IPS-11a (cell line): ENCODE measurements at regions not wholly inside any gene's neighbourhood (a gene's known extent, or its start where the extent isn't known, plus 50 kb on each side); places are given as distances from the start of the nearest gene placed in this dataset.
"Not testable (repeated sequence)": the region's sequence is repeated elsewhere in the genome, so short reads cannot be mapped to it uniquely, and the experiment has no call there.

Experiments
- H3K4me3 ChIP-seq: one replicate; pipeline ENCODE4 v1.5.1; 2013; ENCODE audit warnings: low read depth, low read length, control low read depth

GRCh38 chr15:22665059-22665702, 121.3 kb upstream of the NIPA1 start:
- not testable (repeated sequence) for H3K4me3 ChIP-seq

- not testable (repeated sequence) for H3K4me3 ChIP-seq
These were observed 120.7 kb upstream of the NIPA1 start for GRCh38 chr15:22665711-22666110.

- H3K4me3 ChIP-seq, result not testable (repeated sequence)
These were observed 101.7 kb upstream of the NIPA1 start for GRCh38 chr15:22684786-22685185.

- not testable (repeated sequence) for H3K4me3 ChIP-seq
These were observed 86.6 kb upstream of the NIPA1 start for GRCh38 chr15:22699881-22700280.

DNA sequence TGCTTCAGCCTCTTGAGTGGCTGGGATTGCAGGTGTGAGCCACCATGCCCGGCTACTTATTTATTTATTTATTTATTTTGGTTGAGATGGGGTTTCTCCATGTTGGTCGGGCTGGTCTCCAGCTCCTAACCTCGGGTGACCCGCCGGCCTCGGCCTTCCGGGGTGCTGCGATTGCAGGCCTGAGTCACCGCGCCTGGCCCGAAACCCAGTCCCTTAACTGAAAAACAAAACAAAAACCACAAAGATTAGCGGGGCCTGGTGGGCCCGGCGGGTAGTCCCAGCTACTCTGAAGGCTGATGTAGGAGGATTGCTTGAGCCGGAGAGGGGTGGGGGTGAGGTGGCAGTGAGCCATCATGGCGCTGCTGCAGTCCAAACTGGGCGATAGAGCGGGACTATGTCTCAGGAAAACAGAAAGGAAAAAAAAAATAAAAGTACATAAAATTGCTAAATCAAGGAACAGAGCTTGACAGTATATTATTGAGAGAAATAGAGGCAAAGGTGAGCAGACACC, 75.6 kb upstream of the NIPA1 start:
- H3K4me3 ChIP-seq, result not testable (repeated sequence)

GRCh38 chr15:22713933-22714332, 72.5 kb upstream of the NIPA1 start:
- H3K4me3 ChIP-seq, result not testable (repeated sequence)

DNA sequence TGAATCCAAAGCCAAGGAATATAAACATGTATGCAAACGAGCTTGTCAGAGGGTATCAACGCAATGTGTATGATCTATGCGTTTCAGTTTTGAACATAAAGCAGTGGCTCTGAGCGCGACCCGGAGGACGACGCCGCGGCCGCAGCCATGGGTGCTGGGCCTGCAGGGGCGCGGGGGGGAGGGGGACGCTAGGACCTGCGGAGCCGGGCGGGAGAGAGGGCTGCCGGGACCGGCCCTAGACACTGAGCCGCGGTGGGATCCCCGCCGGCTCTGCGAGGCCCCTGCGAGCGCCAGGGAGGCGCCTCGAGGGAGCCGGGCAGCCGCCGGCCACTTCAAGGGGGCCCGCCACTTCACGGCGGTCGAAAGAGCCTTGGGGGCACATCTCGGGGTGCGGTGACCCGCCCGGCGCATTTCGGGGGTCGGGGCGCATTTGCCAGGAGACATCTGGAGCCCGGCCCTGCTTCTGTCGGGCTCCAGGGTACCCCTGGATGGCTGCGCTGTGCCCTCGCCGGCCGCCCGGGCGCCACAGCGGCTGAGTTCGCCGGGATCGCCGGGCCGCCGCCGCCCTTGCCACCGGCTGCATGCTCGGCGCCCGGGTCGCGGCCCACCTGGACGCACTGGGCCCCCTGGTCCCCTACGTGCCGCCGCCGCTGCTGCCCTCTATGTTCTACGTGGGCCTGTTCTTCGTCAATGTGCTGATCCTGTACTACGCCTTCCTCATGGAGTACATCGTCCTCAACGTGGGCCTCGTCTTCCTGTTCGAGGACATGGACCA, 71.9 kb upstream of the NIPA1 start:
- H3K4me3 ChIP-seq, result not testable (repeated sequence)

DNA sequence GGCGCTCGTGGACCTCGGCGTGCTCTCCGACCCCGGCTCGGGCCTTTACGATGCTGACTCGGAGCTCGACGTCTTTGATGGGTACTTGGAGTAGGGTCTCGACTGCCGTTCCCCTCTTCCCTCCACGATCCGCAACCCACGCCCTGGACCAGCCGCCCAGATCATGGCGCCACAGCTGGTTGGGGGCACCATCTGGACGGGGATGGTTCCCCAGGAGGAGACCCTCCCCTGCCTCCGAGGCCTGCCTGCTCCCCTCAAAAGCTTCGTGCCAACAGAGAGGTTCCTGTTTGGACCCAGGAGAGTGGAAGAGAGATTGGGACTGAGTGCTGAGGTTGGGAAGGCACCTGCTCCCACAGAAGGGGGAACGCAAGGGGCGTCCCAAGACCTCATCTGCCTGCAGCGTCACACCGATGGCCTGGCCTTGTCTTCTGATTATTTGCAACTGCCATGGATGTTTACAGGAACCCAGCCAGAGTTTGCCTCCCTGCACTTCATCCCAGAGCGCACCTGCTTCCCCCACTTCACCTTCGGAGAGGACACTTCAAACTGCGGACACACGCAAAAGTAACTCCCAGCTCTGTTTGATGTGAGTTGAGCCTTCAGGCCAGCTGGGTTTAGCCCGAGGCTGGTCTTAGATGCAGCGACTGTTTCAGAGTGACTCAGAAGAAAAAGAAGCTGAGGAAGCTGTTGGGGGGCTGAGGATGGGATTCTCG, 71.2 kb upstream of the NIPA1 start:
- H3K4me3 ChIP-seq, result not testable (repeated sequence)

DNA sequence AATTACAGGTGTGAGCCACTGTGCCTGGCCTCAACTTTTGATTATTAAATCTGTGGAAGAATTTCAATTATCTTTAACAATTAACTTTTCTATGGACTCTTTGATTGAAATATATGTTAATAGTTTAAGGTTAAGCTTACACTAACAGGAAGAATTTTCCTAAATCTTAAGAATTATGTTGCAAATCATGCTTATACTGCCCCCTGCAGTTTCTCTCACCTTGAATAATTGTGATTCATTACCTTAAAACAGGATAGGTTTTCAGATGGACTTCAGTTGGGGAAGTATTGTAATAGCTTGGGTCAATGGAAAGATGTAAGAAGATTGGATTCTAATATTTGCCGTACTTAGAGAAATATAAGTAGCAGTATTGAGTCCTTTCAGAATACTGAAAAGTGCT, 66.5 kb upstream of the NIPA1 start:
- not testable (repeated sequence) for H3K4me3 ChIP-seq

GRCh38 chr15:22726104-22726503, 60.3 kb upstream of the NIPA1 start:
- H3K4me3 ChIP-seq, result not testable (repeated sequence)

- H3K4me3 ChIP-seq, result not testable (repeated sequence)
These were observed 51.4 kb upstream of the NIPA1 start for GRCh38 chr15:22735067-22735466.

DNA sequence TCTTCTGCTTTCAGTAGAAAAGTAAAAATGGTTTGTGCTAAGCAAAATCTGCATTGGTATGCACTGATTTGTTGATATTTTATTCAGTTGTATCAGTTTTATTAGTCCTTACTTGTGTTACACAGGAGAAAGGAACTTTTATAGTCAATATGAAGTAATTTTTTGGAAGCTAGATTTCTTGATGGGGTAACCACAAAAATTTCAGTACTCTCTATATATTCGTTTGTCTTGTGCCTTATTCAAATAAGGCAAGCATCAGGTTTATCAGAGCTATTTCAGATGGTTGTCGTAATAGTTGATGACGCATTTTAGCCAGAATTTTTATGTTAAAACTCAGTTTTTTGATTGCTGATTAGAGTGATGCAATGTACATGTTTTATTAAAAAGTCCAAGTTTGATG, 50.7 kb upstream of the NIPA1 start:
- no peak overlapping the region for H3K4me3 ChIP-seq

DNA sequence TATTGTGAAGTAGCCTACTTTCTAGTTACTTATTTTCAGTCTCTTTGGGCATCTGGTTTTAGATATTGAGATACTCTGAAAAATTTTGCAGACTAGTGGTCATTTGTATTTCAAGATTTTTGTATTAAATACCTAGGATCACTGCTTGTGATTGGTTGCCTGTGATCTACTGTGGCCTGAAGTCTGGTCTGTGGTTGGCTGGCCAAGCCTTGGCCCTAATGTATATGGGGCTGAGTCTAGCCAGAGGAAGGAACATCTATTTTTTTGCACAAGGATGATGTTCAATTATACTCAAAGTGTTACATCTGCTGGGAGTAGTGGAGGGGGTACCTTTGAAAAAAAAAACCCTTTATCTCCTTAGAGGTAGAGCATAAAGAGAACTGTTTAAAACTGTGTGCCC, 50.2 kb upstream of the NIPA1 start:
- not testable (repeated sequence) for H3K4me3 ChIP-seq
